T-cell (primary cell): ENCODE measurements at regions not wholly inside any gene's neighbourhood (a gene's known extent, or its start where the extent isn't known, plus 50 kb on each side); places are given as distances from the start of the nearest gene placed in this dataset.
"Not testable (repeated sequence)": the region's sequence is repeated elsewhere in the genome, so short reads cannot be mapped to it uniquely, and the experiment has no call there.

Experiments
- ATAC-seq, 4 experiments: fragments of 200-7000 bp in 3 of 4; fragments of 150-1000 bp in 1 of 4; cut with Tn5 transposase; replicated peaks in 1 of 4; 1 replicate in 3 of 4; 2 replicates in 1 of 4; pipeline ENCODE4 v1.10.0; 2021; ENCODE audit warnings: moderate library complexity in 3 of 4, mild to moderate bottlenecking in 2 of 4, moderate number of reproducible peaks in 1 of 4
- CTCF ChIA-PET, 2 donors: fragments of 300-600 bp; sonication (Branson Sonifier 250); formaldehyde crosslinking; loops; one replicate each; lab custom pipeline; 2022; ENCODE audit warnings: antibody characterized with exemption in 2 of 2; lab: Charles Lee
- POLR2A ChIA-PET, 2 donors: fragments of 300-600 bp; sonication (Branson Sonifier 250); formaldehyde crosslinking; loops; one replicate each; lab custom pipeline; 2022; ENCODE audit warnings: antibody characterized with exemption in 2 of 2; lab: Charles Lee
- DNase-seq, 35 experiments: peaks; one replicate each; pipeline versions ENCODE4 v3.0.0 to v3.0.0-alpha.2; 2013 to 2023
- H3K27ac ChIP-seq: one replicate; pipeline ENCODE4 v1.5.1; 2013; ENCODE audit warnings: low read length
- H3K27me3 ChIP-seq, 2 experiments: replicated peaks in 1 of 2; 1 replicate in 1 of 2; 2 replicates in 1 of 2; pipeline versions ENCODE4 v1.6.1 to v1.7.0; 2013; ENCODE audit warnings: low read length in 1 of 2, mixed read lengths in 1 of 2; ENCODE audit not compliant: control insufficient read depth in 2 of 2, insufficient read depth in 2 of 2; ENCODE audit errors: extremely low read depth in 1 of 2
- H3K36me3 ChIP-seq, 2 donors: 1 replicate in 1 of 2; 2 replicates in 1 of 2; pipeline versions ENCODE4 v1.6.1 to v1.7.0; 2013; ENCODE audit warnings: low read length in 1 of 2; ENCODE audit not compliant: control insufficient read depth in 2 of 2, insufficient read depth in 1 of 2; ENCODE audit errors: extremely low read depth in 1 of 2
- H3K4me1 ChIP-seq, 2 experiments: 1 replicate in 1 of 2; 2 replicates in 1 of 2; pipeline versions ENCODE4 v1.6.1 to v1.7.0; 2013; ENCODE audit warnings: low read length in 2 of 2, mixed read lengths in 1 of 2; ENCODE audit not compliant: insufficient read depth in 2 of 2, control insufficient read depth in 1 of 2; ENCODE audit errors: extremely low read depth in 1 of 2
- H3K4me3 ChIP-seq, 2 donors: 1 replicate in 1 of 2; 2 replicates in 1 of 2; pipeline versions ENCODE4 v1.5.1 to v1.7.0; 2013; ENCODE audit warnings: mild to moderate bottlenecking in 2 of 2, low read length in 1 of 2, moderate library complexity in 1 of 2; ENCODE audit not compliant: control insufficient read depth in 1 of 2; ENCODE audit errors: extremely low read depth in 1 of 2
- H3K9me3 ChIP-seq: 2 replicates; pipeline ENCODE4 v1.7.0; 2013
- H3K27ac Mint-ChIP-seq, 2 donors: one replicate each; pipeline ENCODE4 v1.8.0; 2020 to 2021; ENCODE audit warnings: mild to moderate bottlenecking in 2 of 2, mixed read lengths in 2 of 2
- H3K27me3 Mint-ChIP-seq, 2 donors: one replicate each; pipeline ENCODE4 v1.8.0; 2021 to 2022; ENCODE audit warnings: mixed read lengths in 2 of 2
- H3K36me3 Mint-ChIP-seq: one replicate; pipeline ENCODE4 v1.8.0; 2021; ENCODE audit warnings: mixed read lengths
- H3K4me1 Mint-ChIP-seq, 3 donors: one replicate each; pipeline ENCODE4 v1.8.0; 2020 to 2022; ENCODE audit warnings: mixed read lengths in 3 of 3, mild to moderate bottlenecking in 1 of 3
- H3K4me3 Mint-ChIP-seq, 3 donors: one replicate each; pipeline ENCODE4 v1.8.0; 2020 to 2022; ENCODE audit warnings: mild to moderate bottlenecking in 3 of 3, mixed read lengths in 3 of 3, moderate library complexity in 3 of 3
- H3K9me3 Mint-ChIP-seq, 3 donors: one replicate each; pipeline ENCODE4 v1.8.0; 2020 to 2022; ENCODE audit warnings: mixed read lengths in 3 of 3
- WGBS: methylation state at CpG from one replicate; pipeline ENCODE4 v1.1.5; 2013; ENCODE audit warnings: missing lambda C conversion rate; ENCODE audit not compliant: insufficient coverage; 5-methylcytosine and 5-hydroxymethylcytosine counted together

- H3K36me3 Mint-ChIP-seq = no peaks in the 10 kb centered on the region
- H3K4me3 Mint-ChIP-seq = no peak overlapping the region
- Histone ChIP-seq H3K36me3 (no peaks in the 10 kb centered on the region), H3K4me3 (no peak overlapping the region), H3K9me3 (no peaks in the 10 kb centered on the region), H3K27ac (no peak overlapping the region), H3K27me3 (no peaks in the 10 kb centered on the region), H3K4me1 (no peaks in the 10 kb centered on the region)
- DNase-seq (no peak), ATAC-seq (no peak)
- ChIA-PET CTCF (interaction anchor here in 1 of 2 donors (0.6 kb wide), 1 partner anchor 107 kb away, joined by 6 read pairs; no protein-coding TSS in a partner anchor), POLR2A (no interaction called here)
- H3K27ac Mint-ChIP-seq = no peak overlapping the region
- H3K4me1 Mint-ChIP-seq = no peaks in the 10 kb centered on the region
- whole genome bisulfite sequencing = no CpG with 5 or more reads among the region's 2 CpGs
- peaks cover 5 to 8% (median 7%) of the 10 kb centered on the region in 3 donors for H3K9me3 Mint-ChIP-seq
- H3K27me3 Mint-ChIP-seq = no peaks in the 10 kb centered on the region
Observed at GRCh38 chr5:118303296-118303695, 685.1 kb downstream of the DTWD2 start.

- POLR2A ChIA-PET = no interaction called here
- H3K36me3 ChIP-seq = no peaks in the 10 kb centered on the region
- no peak overlapping the region for H3K4me3 Mint-ChIP-seq
- no peaks in the 10 kb centered on the region for H3K27me3 Mint-ChIP-seq
- H3K4me1 Mint-ChIP-seq = no peaks in the 10 kb centered on the region
- no CpG with 5 or more reads among the region's 1 CpG for WGBS
- no peaks in the 10 kb centered on the region for H3K36me3 Mint-ChIP-seq
- H3K4me3 ChIP-seq = no peak overlapping the region
- H3K9me3 ChIP-seq = no peaks in the 10 kb centered on the region
- peaks cover 5 to 8% (median 7%) of the 10 kb centered on the region in 3 donors for H3K9me3 Mint-ChIP-seq
- H3K27ac Mint-ChIP-seq = no peak overlapping the region
- no peaks in the 10 kb centered on the region for H3K4me1 ChIP-seq
- ATAC-seq = no peak
- DNase-seq = no peak
- no peak overlapping the region for H3K27ac ChIP-seq
- CTCF ChIA-PET = no interaction called here
- no peaks in the 10 kb centered on the region for H3K27me3 ChIP-seq
Observed at GRCh38 chr5:118302786-118303185, 685.6 kb downstream of the DTWD2 start.

- Histone ChIP-seq H3K27me3 (no peaks in the 10 kb centered on the region), H3K4me3 (no peak overlapping the region), H3K9me3 (no peaks in the 10 kb centered on the region), H3K4me1 (no peaks in the 10 kb centered on the region), H3K36me3 (no peaks in the 10 kb centered on the region), H3K27ac (no peak overlapping the region)
- DNase-seq (no peak), ATAC-seq (no peak)
- CTCF ChIA-PET = no interaction called here
- H3K4me1 Mint-ChIP-seq = no peaks in the 10 kb centered on the region
- no peaks in the 10 kb centered on the region for H3K36me3 Mint-ChIP-seq
- no CpG with 5 or more reads among the region's 3 CpGs for WGBS
- H3K27me3 Mint-ChIP-seq = no peaks in the 10 kb centered on the region
- no peak overlapping the region for H3K4me3 Mint-ChIP-seq
- POLR2A ChIA-PET = no interaction called here
- peaks cover 5 to 8% (median 7%) of the 10 kb centered on the region in 3 donors for H3K9me3 Mint-ChIP-seq
- no peak overlapping the region for H3K27ac Mint-ChIP-seq
Observed at GRCh38 chr5:118301696-118302095, 686.7 kb downstream of the DTWD2 start.

- no peak overlapping the region for H3K4me3 Mint-ChIP-seq
- peaks cover 0 to 4% of the 10 kb centered on the region in 2 donors for H3K27me3 Mint-ChIP-seq
- DNase-seq = no peak
- peaks cover 0 to 7% (median 3%) of the 10 kb centered on the region in 3 donors for H3K9me3 Mint-ChIP-seq
- no peak overlapping the region for H3K27ac Mint-ChIP-seq
- no peaks in the 10 kb centered on the region for H3K36me3 ChIP-seq
- H3K27ac ChIP-seq = no peak overlapping the region
- ATAC-seq = no peak
- ChIA-PET CTCF (no interaction called here), POLR2A (no interaction called here)
- H3K4me1 Mint-ChIP-seq = no peaks in the 10 kb centered on the region
- no peaks in the 10 kb centered on the region for H3K9me3 ChIP-seq
- WGBS = no CpG with 5 or more reads among the region's 5 CpGs
- no peak overlapping the region for H3K4me3 ChIP-seq
- H3K27me3 ChIP-seq = no peaks in the 10 kb centered on the region
- no peaks in the 10 kb centered on the region for H3K36me3 Mint-ChIP-seq
- no peaks in the 10 kb centered on the region for H3K4me1 ChIP-seq
Observed at GRCh38 chr5:118295045-118295444, 693.3 kb downstream of the DTWD2 start.

- CTCF ChIA-PET = no interaction called here
- no peaks in the 10 kb centered on the region for H3K4me1 ChIP-seq
Observed at GRCh38 chr5:118293378-118293777, 695.0 kb downstream of the DTWD2 start.

GRCh38 chr5:118290204-118290603, 698.1 kb downstream of the DTWD2 start:
- H3K36me3 Mint-ChIP-seq = no peaks in the 10 kb centered on the region
- no peak for DNase-seq
- H3K4me3 ChIP-seq = no peak overlapping the region
- H3K4me3 Mint-ChIP-seq = no peak overlapping the region
- peaks cover 0 to 4% of the 10 kb centered on the region in 2 donors for H3K27me3 Mint-ChIP-seq
- H3K27ac Mint-ChIP-seq = no peak overlapping the region
- POLR2A ChIA-PET = no interaction called here
- H3K9me3 ChIP-seq = no peaks in the 10 kb centered on the region
- WGBS = no CpG with 5 or more reads among the region's 1 CpG
- H3K27me3 ChIP-seq = no peaks in the 10 kb centered on the region
- peaks cover 7 to 16% (median 8%) of the 10 kb centered on the region in 3 donors for H3K9me3 Mint-ChIP-seq
- CTCF ChIA-PET = no interaction called here
- ATAC-seq = no peak
- no peak overlapping the region for H3K27ac ChIP-seq
- no peaks in the 10 kb centered on the region for H3K4me1 ChIP-seq
- no peaks in the 10 kb centered on the region for H3K36me3 ChIP-seq
- no peaks in the 10 kb centered on the region for H3K4me1 Mint-ChIP-seq

More at GRCh38 chr5:118293378-118293777, 695.0 kb downstream of the DTWD2 start:
- Histone ChIP-seq H3K9me3 (no peaks in the 10 kb centered on the region), H3K4me3 (no peak overlapping the region), H3K27ac (no peak overlapping the region), H3K27me3 (no peaks in the 10 kb centered on the region), H3K36me3 (no peaks in the 10 kb centered on the region)
- DNase-seq (no peak), ATAC-seq (no peak)
- H3K4me1 Mint-ChIP-seq = no peaks in the 10 kb centered on the region
- 33% methylated on average over 1 of the region's 2 CpGs for WGBS
- POLR2A ChIA-PET = no interaction called here
- H3K27me3 Mint-ChIP-seq = peaks cover 0 to 4% of the 10 kb centered on the region in 2 donors
- H3K36me3 Mint-ChIP-seq = no peaks in the 10 kb centered on the region
- H3K9me3 Mint-ChIP-seq = peaks cover under 1 to 8% (median 7%) of the 10 kb centered on the region in 3 donors
- no peak overlapping the region for H3K4me3 Mint-ChIP-seq
- no peak overlapping the region for H3K27ac Mint-ChIP-seq

- H3K9me3 ChIP-seq, H3K4me1 ChIP-seq, H3K27ac ChIP-seq, H3K4me1 Mint-ChIP-seq, H3K36me3 ChIP-seq, H3K27me3 Mint-ChIP-seq, H3K4me3 ChIP-seq, H3K27me3 ChIP-seq, H3K27ac Mint-ChIP-seq, ATAC-seq, DNase-seq, H3K36me3 Mint-ChIP-seq, H3K4me3 Mint-ChIP-seq, CTCF ChIA-PET: not testable (repeated sequence)
- WGBS = 61% methylated on average over 2 of the region's 4 CpGs
- POLR2A ChIA-PET = interaction anchor here in 1 of 2 donors (0.6 kb wide), 1 partner anchor 31 kb away, joined by 3 read pairs; no protein-coding TSS in a partner anchor
- H3K9me3 Mint-ChIP-seq = peaks cover 6 to 24% (median 9%) of the 10 kb centered on the region in 3 donors
Observed at GRCh38 chr5:118284230-118284629, 704.1 kb downstream of the DTWD2 start.
